ENCODE measurements at regions not wholly inside any gene's neighbourhood (a gene's known extent, or its start where the extent isn't known, plus 50 kb on each side); places are given as distances from the start of the nearest gene placed in this dataset.

GRCh38 chr20:51116765-51117686, 94.1 kb upstream of the KCNG1 start:
- TF ChIP-seq CTCF (conservative IDR thresholded peaks at IDR 0.05) (no peak), ZFX (IDR thresholded peaks at IDR 0.05) (no peak)
- H3K27ac ChIP-seq = no peak overlapping the region

GRCh38 chr20:51111290-51111689, 88.4 kb upstream of the KCNG1 start:
- no peak for TF ChIP-seq CTCF (conservative IDR thresholded peaks at IDR 0.05)
- TF ChIP-seq ZFX (IDR thresholded peaks at IDR 0.05) = no peak
- no peak overlapping the region for H3K27ac ChIP-seq

- H3K27ac ChIP-seq = no peak overlapping the region
- TF ChIP-seq ZFX (IDR thresholded peaks at IDR 0.05) (no peak), CTCF (conservative IDR thresholded peaks at IDR 0.05) (no peak)
These were observed 85.9 kb upstream of the KCNG1 start for GRCh38 chr20:51108638-51109363.

- TF ChIP-seq CTCF (conservative IDR thresholded peaks at IDR 0.05) (no peak), ZFX (IDR thresholded peaks at IDR 0.05) (no peak)
- no peak overlapping the region for H3K27ac ChIP-seq
These were observed 83.1 kb upstream of the KCNG1 start for GRCh38 chr20:51106011-51106410.

- TF ChIP-seq ZFX (IDR thresholded peaks at IDR 0.05) (no peak), CTCF (conservative IDR thresholded peaks at IDR 0.05) (no peak)
- no peak overlapping the region for H3K27ac ChIP-seq
These were observed 82.3 kb upstream of the KCNG1 start for GRCh38 chr20:51104960-51105920.

- H3K27ac ChIP-seq = no peak overlapping the region
- TF ChIP-seq ZFX (IDR thresholded peaks at IDR 0.05) (no peak), CTCF (conservative IDR thresholded peaks at IDR 0.05) (no peak)
These were observed 77.7 kb upstream of the KCNG1 start for GRCh38 chr20:51100617-51101016.

Data from C4-2B (cell line).